GM23338 (cell line): ENCODE measurements at regions not wholly inside any gene's neighbourhood (a gene's known extent, or its start where the extent isn't known, plus 50 kb on each side); places are given as distances from the start of the nearest gene placed in this dataset.

ENCODE experiments used
- ZNF331 ChIP-seq: fragments of 250-450 bp; sonication (Bioruptor Pico); IDR thresholded peaks from 2 replicates; pipeline ENCODE4 v1.5.0; 2020; ENCODE audit warnings: low read depth, mild to moderate bottlenecking, moderate library complexity
- TF ChIP-seq, protein P1 (sequence below), 2 experiments: fragments of 200-600 bp in 1 of 2; sonication (generic) in 1 of 2; conservative IDR thresholded peaks; 2 replicates each; pipeline versions ENCODE4 v1.5.1 to v1.6.1; 2016 to 2017; ENCODE audit warnings: antibody characterized with exemption in 2 of 2, low read depth in 2 of 2, mild to moderate bottlenecking in 2 of 2, moderate library complexity in 1 of 2

DNA sequence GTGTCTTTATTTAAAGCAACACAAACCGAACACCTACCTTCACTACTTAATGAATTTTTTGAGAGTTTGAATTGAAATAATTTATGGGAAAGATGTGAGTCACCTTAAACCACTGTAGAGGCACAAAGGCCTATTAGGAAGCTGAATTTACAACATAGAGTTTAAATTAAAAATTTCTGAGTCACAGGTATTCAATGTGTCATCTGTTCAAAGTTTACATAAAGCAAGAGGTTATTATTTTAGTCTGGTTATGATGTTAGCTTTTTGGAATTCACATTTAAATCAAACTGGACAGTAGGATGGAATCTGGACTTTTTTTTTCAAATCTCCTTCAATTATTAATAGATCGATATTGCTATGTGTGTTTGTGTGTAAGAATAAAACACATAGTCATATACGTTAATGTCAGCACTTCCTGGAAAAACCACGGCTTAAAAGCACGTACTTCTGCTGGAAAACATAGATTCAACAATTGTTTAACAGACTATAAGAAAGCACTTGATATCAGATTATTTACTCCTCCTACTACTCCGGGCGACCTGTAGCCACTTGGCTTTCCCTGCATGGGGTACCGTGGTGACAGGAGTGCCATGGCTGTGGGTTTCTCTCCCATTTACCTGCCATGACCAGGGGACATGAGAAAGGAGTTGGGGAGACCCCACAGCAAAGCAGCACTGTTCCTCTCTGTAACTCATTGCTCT, 638.6 kb downstream of the SEMA5A start:
- TF ChIP-seq, protein P1, sequence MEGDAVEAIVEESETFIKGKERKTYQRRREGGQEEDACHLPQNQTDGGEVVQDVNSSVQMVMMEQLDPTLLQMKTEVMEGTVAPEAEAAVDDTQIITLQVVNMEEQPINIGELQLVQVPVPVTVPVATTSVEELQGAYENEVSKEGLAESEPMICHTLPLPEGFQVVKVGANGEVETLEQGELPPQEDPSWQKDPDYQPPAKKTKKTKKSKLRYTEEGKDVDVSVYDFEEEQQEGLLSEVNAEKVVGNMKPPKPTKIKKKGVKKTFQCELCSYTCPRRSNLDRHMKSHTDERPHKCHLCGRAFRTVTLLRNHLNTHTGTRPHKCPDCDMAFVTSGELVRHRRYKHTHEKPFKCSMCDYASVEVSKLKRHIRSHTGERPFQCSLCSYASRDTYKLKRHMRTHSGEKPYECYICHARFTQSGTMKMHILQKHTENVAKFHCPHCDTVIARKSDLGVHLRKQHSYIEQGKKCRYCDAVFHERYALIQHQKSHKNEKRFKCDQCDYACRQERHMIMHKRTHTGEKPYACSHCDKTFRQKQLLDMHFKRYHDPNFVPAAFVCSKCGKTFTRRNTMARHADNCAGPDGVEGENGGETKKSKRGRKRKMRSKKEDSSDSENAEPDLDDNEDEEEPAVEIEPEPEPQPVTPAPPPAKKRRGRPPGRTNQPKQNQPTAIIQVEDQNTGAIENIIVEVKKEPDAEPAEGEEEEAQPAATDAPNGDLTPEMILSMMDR (conservative IDR thresholded peaks at IDR 0.05; ENCODE audit: low read depth in 2 of 2): no peak
- no peak for TF ChIP-seq ZNF331 (CRISPR knock-in tag)
